H1 (cell line): ENCODE measurements at regions not wholly inside any gene's neighbourhood (a gene's known extent, or its start where the extent isn't known, plus 50 kb on each side); places are given as distances from the start of the nearest gene placed in this dataset.

ENCODE experiments used
- CTCF ChIA-PET: fragments of 300-600 bp; sonication (Branson Sonifier 250); formaldehyde crosslinking; loops from one replicate; lab custom pipeline; 2021; ENCODE audit not compliant: partially characterized antibody; lab: Charles Lee
- POLR2A ChIA-PET: fragments of 300-600 bp; sonication (Branson Sonifier 250); formaldehyde crosslinking; loops from one replicate; lab custom pipeline; 2021; ENCODE audit warnings: inconsistent platforms; ENCODE audit not compliant: partially characterized antibody; lab: Charles Lee
- DNase-seq, 2 experiments: peaks; one replicate each; pipeline versions ENCODE4 v3.0.0 to v3.0.0-alpha.2; 2010 to 2022; ENCODE audit warnings: low spot score in 2 of 2, low read depth in 1 of 2, mixed read lengths in 1 of 2
- FAIRE-seq: peaks from 2 replicates; lab custom pipeline; 2011; peaks lifted over from hg19 to GRCh38; lab: Jason Lieb, UNC
- H2AFZ ChIP-seq: 2 replicates; pipeline ENCODE4 v1.8.1; 2012; ENCODE audit warnings: low read length, inconsistent platforms
- H2AK5ac ChIP-seq: 2 replicates; pipeline ENCODE4 v1.6.1; 2013; ENCODE audit warnings: low read depth, low read length
- H2BK120ac ChIP-seq: replicated peaks from 2 replicates; pipeline ENCODE3; 2013; ENCODE audit warnings: low read depth, low read length, inconsistent platforms
- H2BK12ac ChIP-seq: 2 replicates; pipeline ENCODE4 v1.6.1; 2013; ENCODE audit warnings: low read depth, low read length
- H2BK15ac ChIP-seq: 2 replicates; pipeline ENCODE4 v1.6.1; 2013; ENCODE audit warnings: low read length
- H2BK20ac ChIP-seq: 2 replicates; pipeline ENCODE4 v1.6.1; 2013; ENCODE audit warnings: low read length
- H2BK5ac ChIP-seq: 2 replicates; pipeline ENCODE4 v1.6.1; 2013; ENCODE audit warnings: low read depth, low read length
- H3K14ac ChIP-seq: 2 replicates; pipeline ENCODE4 v1.6.1; 2013; ENCODE audit warnings: inconsistent platforms; ENCODE audit not compliant: insufficient read length
- H3K18ac ChIP-seq: 2 replicates; pipeline ENCODE4 v1.6.1; 2013; ENCODE audit warnings: low read length; ENCODE audit errors: extremely low read depth
- H3K23ac ChIP-seq: 2 replicates; pipeline ENCODE4 v1.6.1; 2013; ENCODE audit warnings: inconsistent platforms; ENCODE audit not compliant: insufficient read length
- H3K23me2 ChIP-seq: 2 replicates; pipeline ENCODE4 v1.6.1; 2013; ENCODE audit warnings: low read depth, low read length
- H3K27ac ChIP-seq: 2 replicates; pipeline ENCODE4 v1.6.1; 2011; ENCODE audit warnings: low read depth, low read length, inconsistent platforms
- H3K27me3 ChIP-seq, 4 experiments: replicated peaks in 1 of 4; 1 replicate in 1 of 4; 2 replicates in 3 of 4; pipeline versions ENCODE4 v1.6.1 to v1.8.1; 2011 to 2013; ENCODE audit warnings: low read length in 3 of 4, mild to moderate bottlenecking in 3 of 4, inconsistent platforms in 2 of 4, mixed read lengths in 2 of 4, moderate library complexity in 1 of 4; ENCODE audit not compliant: control insufficient read depth in 3 of 4, insufficient read depth in 3 of 4; ENCODE audit errors: extremely low read depth in 1 of 4
- H3K36me3 ChIP-seq, 4 experiments: 2 replicates each; pipeline versions ENCODE4 v1.6.1 to v1.8.1; 2011 to 2013; ENCODE audit warnings: mild to moderate bottlenecking in 4 of 4, low read length in 3 of 4, moderate library complexity in 2 of 4, control low read depth in 1 of 4, inconsistent platforms in 1 of 4; ENCODE audit not compliant: insufficient read depth in 4 of 4, control insufficient read depth in 2 of 4
- H3K4ac ChIP-seq: replicated peaks from 2 replicates; pipeline ENCODE3; 2013; ENCODE audit warnings: low read length, low read depth, mixed read lengths, inconsistent platforms; ENCODE audit not compliant: insufficient read length
- H3K4me1 ChIP-seq, 4 experiments: replicated peaks in 1 of 4; 1 replicate in 1 of 4; 2 replicates in 3 of 4; pipeline versions ENCODE4 v1.6.1 to v1.8.1; 2011 to 2013; ENCODE audit warnings: low read length in 3 of 4, inconsistent platforms in 2 of 4, mixed read lengths in 1 of 4; ENCODE audit not compliant: insufficient read depth in 4 of 4, control insufficient read depth in 3 of 4
- H3K4me2 ChIP-seq, 2 experiments: 2 replicates each; pipeline versions ENCODE4 v1.6.1 to v1.8.1; 2011 to 2013; ENCODE audit warnings: low read depth in 2 of 2, low read length in 2 of 2, control low read depth in 1 of 2, inconsistent platforms in 1 of 2, mild to moderate bottlenecking in 1 of 2; ENCODE audit not compliant: insufficient read depth in 1 of 2
- H3K4me3 ChIP-seq, 4 experiments: fragments of 200-600, 300-600 bp in 1 of 4; sonication (generic), shearing (Covaris generic), sonication (Bioruptor Twin) in 1 of 4; 2 replicates each; pipeline versions ENCODE4 v1.5.1 to v1.8.1; 2011 to 2016; ENCODE audit warnings: low read length in 4 of 4, low read depth in 3 of 4, control low read depth in 2 of 4, inconsistent platforms in 2 of 4, mild to moderate bottlenecking in 2 of 4, mixed read lengths in 1 of 4, moderate library complexity in 1 of 4; ENCODE audit not compliant: insufficient read depth in 2 of 4; ENCODE audit errors: extremely low read depth in 1 of 4
- H3K56ac ChIP-seq: replicated peaks from 2 replicates; pipeline ENCODE3; 2013; ENCODE audit warnings: low read depth, mild to moderate bottlenecking, mixed read lengths, low read length, inconsistent platforms; ENCODE audit not compliant: insufficient read length
- H3K79me1 ChIP-seq: 2 replicates; pipeline ENCODE4 v1.6.1; 2013; ENCODE audit warnings: low read depth, low read length, control low read depth
- H3K79me2 ChIP-seq, 2 experiments: 2 replicates each; pipeline versions ENCODE4 v1.6.1 to v1.8.1; 2012 to 2013; ENCODE audit warnings: low read length in 2 of 2, mild to moderate bottlenecking in 2 of 2, inconsistent platforms in 1 of 2; ENCODE audit not compliant: insufficient read depth in 2 of 2, control insufficient read depth in 1 of 2
- H3K9ac ChIP-seq, 4 experiments: replicated peaks in 1 of 4; 1 replicate in 1 of 4; 2 replicates in 3 of 4; pipeline versions ENCODE4 v1.6.1 to v1.8.1; 2011 to 2013; ENCODE audit warnings: low read depth in 3 of 4, low read length in 3 of 4, control low read depth in 2 of 4, mild to moderate bottlenecking in 2 of 4, moderate library complexity in 2 of 4, inconsistent platforms in 1 of 4; ENCODE audit errors: extremely low read depth in 1 of 4
- H3K9me3 ChIP-seq, 2 experiments: 2 replicates each; pipeline versions ENCODE4 v1.6.1 to v1.8.1; 2012 to 2013; ENCODE audit warnings: mild to moderate bottlenecking in 2 of 2, moderate library complexity in 2 of 2, control low read depth in 1 of 2, inconsistent platforms in 1 of 2, low read depth in 1 of 2, low read length in 1 of 2, mixed read lengths in 1 of 2; ENCODE audit not compliant: insufficient read depth in 2 of 2
- H4K20me1 ChIP-seq, 2 experiments: replicated peaks in 1 of 2; 2 replicates each; pipeline versions ENCODE3 to v1.8.1; 2011 to 2013; ENCODE audit warnings: inconsistent platforms in 2 of 2, low read length in 2 of 2, mild to moderate bottlenecking in 1 of 2; ENCODE audit not compliant: insufficient read depth in 2 of 2, control insufficient read depth in 1 of 2
- H4K5ac ChIP-seq: 2 replicates; pipeline ENCODE4 v1.6.1; 2013; ENCODE audit warnings: low read length, low read depth, mixed read lengths, inconsistent platforms; ENCODE audit not compliant: insufficient read length
- H4K8ac ChIP-seq: 2 replicates; pipeline ENCODE4 v1.8.0; 2013; ENCODE audit warnings: mild to moderate bottlenecking, moderate library complexity, low read length, inconsistent platforms; ENCODE audit not compliant: insufficient read depth; ENCODE audit errors: extremely low read depth
- H4K91ac ChIP-seq: replicated peaks from 2 replicates; pipeline ENCODE3; 2013; ENCODE audit warnings: low read length, mixed read lengths, inconsistent platforms; ENCODE audit not compliant: insufficient read length
- ASH2L ChIP-seq: fragments of 200-600, 300-600 bp; sonication (generic); IDR thresholded peaks from one replicate; pipeline ENCODE4 v1.7.1; 2017; ENCODE audit warnings: low read length
- BCL11A ChIP-seq, 2 experiments: IDR thresholded peaks; one replicate each; pipeline ENCODE4 v1.6.1; 2011; ENCODE audit warnings: low read depth in 2 of 2, low read length in 2 of 2, mild to moderate bottlenecking in 2 of 2
- CBX5 ChIP-seq: fragments of 300-800, 300-1000 bp; sonication (generic); IDR thresholded peaks from 2 replicates; pipeline ENCODE4 v1.7.1; 2016; ENCODE audit warnings: antibody characterized with exemption, low read length, low read depth
- EZH2 ChIP-seq: fragments of 200-600 bp; sonication (generic); IDR thresholded peaks from 2 replicates; pipeline ENCODE4 v1.7.1; 2012; ENCODE audit warnings: low read depth, mild to moderate bottlenecking, moderate library complexity, low read length, inconsistent platforms; ENCODE audit not compliant: severe bottlenecking
- JUN ChIP-seq: IDR thresholded peaks from 2 replicates; pipeline ENCODE4 v1.6.1; 2011; ENCODE audit warnings: low read depth, mild to moderate bottlenecking, improper control_type of control experiment, low read length
- KDM1A ChIP-seq: fragments of 200-600, 300-600 bp; sonication (generic); IDR thresholded peaks from 2 replicates; pipeline ENCODE4 v1.7.1; 2016; ENCODE audit warnings: mild to moderate bottlenecking, low read length, borderline replicate concordance
- KDM4A ChIP-seq: IDR thresholded peaks from one replicate; pipeline ENCODE4 v1.7.1; 2012; ENCODE audit warnings: low read depth, mild to moderate bottlenecking, moderate library complexity, low read length, inconsistent platforms; ENCODE audit not compliant: severe bottlenecking
- SIX5 ChIP-seq: IDR thresholded peaks from 2 replicates; pipeline ENCODE4 v1.6.1; 2011; ENCODE audit warnings: mild to moderate bottlenecking, low read depth, low read length
- SP1 ChIP-seq: IDR thresholded peaks from 2 replicates; pipeline ENCODE4 v1.6.1; 2011; ENCODE audit warnings: low read depth, low read length
- TCF12 ChIP-seq: IDR thresholded peaks from 2 replicates; pipeline ENCODE4 v1.6.1; 2011; ENCODE audit warnings: low read depth, mild to moderate bottlenecking, low read length
- WGBS, 2 experiments: shearing (Covaris generic) in 1 of 2; methylation state at CpG; one replicate each; pipeline versions ENCODE4 v1.1.6 to v1.1.7; 2013 to 2015; ENCODE audit warnings: low lambda C conversion rate in 2 of 2, mixed read lengths in 2 of 2, inconsistent platforms in 1 of 2, low coverage in 1 of 2, missing lambda C conversion rate in 1 of 2; ENCODE audit not compliant: insufficient replicate concordance in 2 of 2, insufficient coverage in 1 of 2, insufficient read length in 1 of 2; ENCODE audit errors: extremely low coverage in 1 of 2, missing lambda C conversion rate in 1 of 2; 5-methylcytosine and 5-hydroxymethylcytosine counted together
- TF ChIP-seq, protein P1 (sequence below), 3 experiments: IDR thresholded peaks; 1 replicate in 2 of 3; 2 replicates in 1 of 3; pipeline versions ENCODE4 v1.5.1 to v1.6.1; 2011; ENCODE audit warnings: low read length in 3 of 3, mild to moderate bottlenecking in 3 of 3, inconsistent platforms in 2 of 3, low read depth in 1 of 3, moderate library complexity in 1 of 3; ENCODE audit not compliant: insufficient read depth in 1 of 3; ENCODE audit errors: control extremely low read depth in 1 of 3
- TF ChIP-seq, protein P2 (sequence below): IDR thresholded peaks from 2 replicates; pipeline ENCODE4 v1.6.1; 2011; ENCODE audit warnings: low read depth, mild to moderate bottlenecking, low read length; ENCODE audit not compliant: insufficient read depth

- H4K91ac ChIP-seq, result no peak overlapping the region
- no peak overlapping the region for H3K4me3 ChIP-seq
- H3K9me3 ChIP-seq, result 0 out of 4 replicates have a peak, but pooled peaks cover 0 to 2% of the 10 kb centered on the region in 2 experiments
- no peak overlapping the region for H2BK12ac ChIP-seq
- no peak overlapping the region for H3K56ac ChIP-seq
- no peak overlapping the region for H3K23ac ChIP-seq
- H3K18ac ChIP-seq, result no peak overlapping the region
- CTCF ChIA-PET, result no interaction called here
- peaks cover 0 to 3% (median 0%) of the 10 kb centered on the region in 4 experiments; a peak in 1 of 7 replicates for H3K4me1 ChIP-seq
- H3K79me2 ChIP-seq, result no peaks in the 10 kb centered on the region
- no peak overlapping the region for H4K5ac ChIP-seq
- H4K20me1 ChIP-seq, result no peaks in the 10 kb centered on the region
- WGBS, 2 experiments, result 87% methylated on average over 3 of the region's 3 CpGs; no CpG with 5 or more reads in 1 of the 2 experiments
- H3K36me3 ChIP-seq, result no peaks in the 10 kb centered on the region
- H2BK20ac ChIP-seq, result no peak overlapping the region
- no peak overlapping the region for H2BK5ac ChIP-seq
- H3K27ac ChIP-seq, result no peak overlapping the region
- no peak overlapping the region for H2BK120ac ChIP-seq
- H2BK15ac ChIP-seq, result no peak overlapping the region
- H3K27me3 ChIP-seq, result no peaks in the 10 kb centered on the region; a peak in 1 of 7 replicates
- no peak overlapping the region for H2AK5ac ChIP-seq
- no peak overlapping the region for H3K9ac ChIP-seq
- no peak overlapping the region for H3K4me2 ChIP-seq
- H2AFZ ChIP-seq, result no peak overlapping the region
- H3K14ac ChIP-seq, result no peak overlapping the region
- no peak overlapping the region for H3K4ac ChIP-seq
- no peaks in the 10 kb centered on the region for H3K23me2 ChIP-seq
- FAIRE-seq (no peak), DNase-seq (no peak)
- no peak overlapping the region for H4K8ac ChIP-seq
- POLR2A ChIA-PET, result no interaction called here
- H3K79me1 ChIP-seq, result no peaks in the 10 kb centered on the region
- TF ChIP-seq EZH2 (no peak), TCF12 (no peak), CBX5 (no peak), KDM1A (no peak), SIX5 (no peak), BCL11A (IDR thresholded peaks at IDR 0.05; ENCODE audit: low read depth in 2 of 2, low read length in 2 of 2) (no peak), SP1 (no peak), KDM4A (no peak), ASH2L (no peak), JUN (no peak)
- TF ChIP-seq, protein P1, sequence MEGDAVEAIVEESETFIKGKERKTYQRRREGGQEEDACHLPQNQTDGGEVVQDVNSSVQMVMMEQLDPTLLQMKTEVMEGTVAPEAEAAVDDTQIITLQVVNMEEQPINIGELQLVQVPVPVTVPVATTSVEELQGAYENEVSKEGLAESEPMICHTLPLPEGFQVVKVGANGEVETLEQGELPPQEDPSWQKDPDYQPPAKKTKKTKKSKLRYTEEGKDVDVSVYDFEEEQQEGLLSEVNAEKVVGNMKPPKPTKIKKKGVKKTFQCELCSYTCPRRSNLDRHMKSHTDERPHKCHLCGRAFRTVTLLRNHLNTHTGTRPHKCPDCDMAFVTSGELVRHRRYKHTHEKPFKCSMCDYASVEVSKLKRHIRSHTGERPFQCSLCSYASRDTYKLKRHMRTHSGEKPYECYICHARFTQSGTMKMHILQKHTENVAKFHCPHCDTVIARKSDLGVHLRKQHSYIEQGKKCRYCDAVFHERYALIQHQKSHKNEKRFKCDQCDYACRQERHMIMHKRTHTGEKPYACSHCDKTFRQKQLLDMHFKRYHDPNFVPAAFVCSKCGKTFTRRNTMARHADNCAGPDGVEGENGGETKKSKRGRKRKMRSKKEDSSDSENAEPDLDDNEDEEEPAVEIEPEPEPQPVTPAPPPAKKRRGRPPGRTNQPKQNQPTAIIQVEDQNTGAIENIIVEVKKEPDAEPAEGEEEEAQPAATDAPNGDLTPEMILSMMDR (IDR thresholded peaks at IDR 0.05; ENCODE audit: control extremely low read depth in 1 of 3, insufficient read depth in 1 of 3, low read depth in 1 of 3, low read length in 3 of 3), result no peak
- TF ChIP-seq, protein P2, sequence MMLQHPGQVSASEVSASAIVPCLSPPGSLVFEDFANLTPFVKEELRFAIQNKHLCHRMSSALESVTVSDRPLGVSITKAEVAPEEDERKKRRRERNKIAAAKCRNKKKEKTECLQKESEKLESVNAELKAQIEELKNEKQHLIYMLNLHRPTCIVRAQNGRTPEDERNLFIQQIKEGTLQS, result no peak
Observed at GRCh38 chr1:57686306-57686705, 262.4 kb upstream of the DAB1 start.
